ENCODE measurements at regions not wholly inside any gene's neighbourhood (a gene's known extent, or its start where the extent isn't known, plus 50 kb on each side); places are given as distances from the start of the nearest gene placed in this dataset.

GRCh38 chr6:165876588-165876987, 213.5 kb upstream of the PDE10A start:
- H3K27me3 ChIP-seq (ENCODE audit: insufficient read depth, low read length) = no peaks in the 10 kb centered on the region
- H3K4me3 ChIP-seq (ENCODE audit: low read length) = no peak overlapping the region
- no peak overlapping the region for H3K9ac ChIP-seq (ENCODE audit: low read depth, low read length)
- H3K9me3 ChIP-seq (ENCODE audit: insufficient read depth, low read depth, low read length) = no peaks in the 10 kb centered on the region
- no peaks in the 10 kb centered on the region for H3K4me1 ChIP-seq (ENCODE audit: insufficient read depth, low read length)
- H3K27ac ChIP-seq (ENCODE audit: low read length) = no peak overlapping the region
- H3K36me3 ChIP-seq (ENCODE audit: insufficient read depth, low read depth, low read length) = no peaks in the 10 kb centered on the region

GRCh38 chr6:165875946-165876345, 212.9 kb upstream of the PDE10A start:
- H3K27me3 ChIP-seq (ENCODE audit: insufficient read depth, low read length) = no peaks in the 10 kb centered on the region
- no peak overlapping the region for H3K27ac ChIP-seq (ENCODE audit: low read length)

GRCh38 chr6:165873976-165874375, 210.9 kb upstream of the PDE10A start:
- no peak overlapping the region for H3K9ac ChIP-seq (ENCODE audit: low read depth, low read length)
- H3K4me1 ChIP-seq (ENCODE audit: insufficient read depth, low read length) = no peaks in the 10 kb centered on the region
- H3K9me3 ChIP-seq (ENCODE audit: insufficient read depth, low read depth, low read length) = no peaks in the 10 kb centered on the region
- no peaks in the 10 kb centered on the region for H3K36me3 ChIP-seq (ENCODE audit: insufficient read depth, low read depth, low read length)
- H3K4me3 ChIP-seq (ENCODE audit: low read length) = no peak overlapping the region
- H3K27ac ChIP-seq (ENCODE audit: low read length) = no peak overlapping the region
- no peaks in the 10 kb centered on the region for H3K27me3 ChIP-seq (ENCODE audit: insufficient read depth, low read length)

More at GRCh38 chr6:165875946-165876345, 212.9 kb upstream of the PDE10A start:
- no peaks in the 10 kb centered on the region for H3K36me3 ChIP-seq (ENCODE audit: insufficient read depth, low read depth, low read length)
- no peak overlapping the region for H3K4me3 ChIP-seq (ENCODE audit: low read length)
- H3K9ac ChIP-seq (ENCODE audit: low read depth, low read length) = no peak overlapping the region
- no peaks in the 10 kb centered on the region for H3K4me1 ChIP-seq (ENCODE audit: insufficient read depth, low read length)
- no peaks in the 10 kb centered on the region for H3K9me3 ChIP-seq (ENCODE audit: insufficient read depth, low read depth, low read length)

- Histone ChIP-seq H3K9me3 (ENCODE audit: insufficient read depth, low read depth, low read length) (no peaks in the 10 kb centered on the region), H3K4me3 (ENCODE audit: low read length) (no peak overlapping the region), H3K27ac (ENCODE audit: low read length) (no peak overlapping the region), H3K9ac (ENCODE audit: low read depth, low read length) (no peak overlapping the region), H3K27me3 (ENCODE audit: insufficient read depth, low read length) (no peaks in the 10 kb centered on the region), H3K36me3 (ENCODE audit: insufficient read depth, low read depth, low read length) (no peaks in the 10 kb centered on the region), H3K4me1 (ENCODE audit: insufficient read depth, low read length) (no peaks in the 10 kb centered on the region)
Observed at GRCh38 chr6:165872811-165873210, 209.8 kb upstream of the PDE10A start.

GRCh38 chr6:165872311-165872710, 209.3 kb upstream of the PDE10A start:
- H3K4me3 ChIP-seq (ENCODE audit: low read length) = no peak overlapping the region
- H3K9me3 ChIP-seq (ENCODE audit: insufficient read depth, low read depth, low read length) = no peaks in the 10 kb centered on the region
- H3K27me3 ChIP-seq (ENCODE audit: insufficient read depth, low read length) = no peaks in the 10 kb centered on the region
- no peaks in the 10 kb centered on the region for H3K36me3 ChIP-seq (ENCODE audit: insufficient read depth, low read depth, low read length)
- no peak overlapping the region for H3K27ac ChIP-seq (ENCODE audit: low read length)
- no peaks in the 10 kb centered on the region for H3K4me1 ChIP-seq (ENCODE audit: insufficient read depth, low read length)
- H3K9ac ChIP-seq (ENCODE audit: low read depth, low read length) = no peak overlapping the region

- Histone ChIP-seq H3K9me3 (ENCODE audit: insufficient read depth, low read depth, low read length) (no peaks in the 10 kb centered on the region; the same call in 1 of the 2 replicates), H3K4me1 (ENCODE audit: insufficient read depth, low read length) (no peaks in the 10 kb centered on the region), H3K4me3 (ENCODE audit: low read length) (no peak overlapping the region), H3K27me3 (ENCODE audit: insufficient read depth, low read length) (no peaks in the 10 kb centered on the region), H3K36me3 (ENCODE audit: insufficient read depth, low read depth, low read length) (no peaks in the 10 kb centered on the region), H3K27ac (ENCODE audit: low read length) (no peak overlapping the region), H3K9ac (ENCODE audit: low read depth, low read length) (no peak overlapping the region)
Observed at GRCh38 chr6:165871571-165871970, 208.5 kb upstream of the PDE10A start.

- H3K9me3 ChIP-seq (ENCODE audit: insufficient read depth, low read depth, low read length) = no peaks in the 10 kb centered on the region; the same call in 1 of the 2 replicates
- H3K4me3 ChIP-seq (ENCODE audit: low read length) = no peak overlapping the region
- H3K36me3 ChIP-seq (ENCODE audit: insufficient read depth, low read depth, low read length) = no peaks in the 10 kb centered on the region
- no peak overlapping the region for H3K27ac ChIP-seq (ENCODE audit: low read length)
- H3K27me3 ChIP-seq (ENCODE audit: insufficient read depth, low read length) = no peaks in the 10 kb centered on the region
- no peak overlapping the region for H3K9ac ChIP-seq (ENCODE audit: low read depth, low read length)
- no peaks in the 10 kb centered on the region for H3K4me1 ChIP-seq (ENCODE audit: insufficient read depth, low read length)
Observed at GRCh38 chr6:165869526-165869925, 206.5 kb upstream of the PDE10A start.

- Histone ChIP-seq H3K9ac (ENCODE audit: low read depth, low read length) (no peak overlapping the region), H3K36me3 (ENCODE audit: insufficient read depth, low read depth, low read length) (no peaks in the 10 kb centered on the region), H3K9me3 (ENCODE audit: insufficient read depth, low read depth, low read length) (no peaks in the 10 kb centered on the region; the same call in 1 of the 2 replicates), H3K27ac (ENCODE audit: low read length) (no peak overlapping the region), H3K27me3 (ENCODE audit: insufficient read depth, low read length) (no peaks in the 10 kb centered on the region), H3K4me3 (ENCODE audit: low read length) (no peak overlapping the region), H3K4me1 (ENCODE audit: insufficient read depth, low read length) (no peaks in the 10 kb centered on the region; the same call in 1 of the 2 replicates)
Observed at GRCh38 chr6:165864925-165865324, 201.9 kb upstream of the PDE10A start.

- no peaks in the 10 kb centered on the region; the same call in 1 of the 2 replicates for H3K4me1 ChIP-seq (ENCODE audit: insufficient read depth, low read length)
- H3K9me3 ChIP-seq (ENCODE audit: insufficient read depth, low read depth, low read length) = no peaks in the 10 kb centered on the region; the same call in 1 of the 2 replicates
- H3K27ac ChIP-seq (ENCODE audit: low read length) = no peak overlapping the region
- H3K36me3 ChIP-seq (ENCODE audit: insufficient read depth, low read depth, low read length) = no peaks in the 10 kb centered on the region
- no peak overlapping the region for H3K9ac ChIP-seq (ENCODE audit: low read depth, low read length)
- H3K27me3 ChIP-seq (ENCODE audit: insufficient read depth, low read length) = no peaks in the 10 kb centered on the region
- no peak overlapping the region for H3K4me3 ChIP-seq (ENCODE audit: low read length)
Observed at GRCh38 chr6:165864218-165864617, 201.2 kb upstream of the PDE10A start.

GRCh38 chr6:165863801-165864200, 200.8 kb upstream of the PDE10A start:
- H3K36me3 ChIP-seq (ENCODE audit: insufficient read depth, low read depth, low read length) = no peaks in the 10 kb centered on the region
- H3K4me1 ChIP-seq (ENCODE audit: insufficient read depth, low read length) = no peaks in the 10 kb centered on the region; the same call in 1 of the 2 replicates
- H3K9ac ChIP-seq (ENCODE audit: low read depth, low read length) = no peak overlapping the region
- H3K4me3 ChIP-seq (ENCODE audit: low read length) = no peak overlapping the region
- no peaks in the 10 kb centered on the region; the same call in 1 of the 2 replicates for H3K9me3 ChIP-seq (ENCODE audit: insufficient read depth, low read depth, low read length)
- H3K27me3 ChIP-seq (ENCODE audit: insufficient read depth, low read length) = no peaks in the 10 kb centered on the region
- H3K27ac ChIP-seq (ENCODE audit: low read length) = no peak overlapping the region

- no peaks in the 10 kb centered on the region; the same call in 1 of the 2 replicates for H3K4me1 ChIP-seq (ENCODE audit: insufficient read depth, low read length)
- H3K27ac ChIP-seq (ENCODE audit: low read length) = no peak overlapping the region
- no peaks in the 10 kb centered on the region for H3K36me3 ChIP-seq (ENCODE audit: insufficient read depth, low read depth, low read length)
- no peak overlapping the region for H3K4me3 ChIP-seq (ENCODE audit: low read length)
- H3K27me3 ChIP-seq (ENCODE audit: insufficient read depth, low read length) = no peaks in the 10 kb centered on the region
- no peak overlapping the region for H3K9ac ChIP-seq (ENCODE audit: low read depth, low read length)
- no peaks in the 10 kb centered on the region; the same call in 1 of the 2 replicates for H3K9me3 ChIP-seq (ENCODE audit: insufficient read depth, low read depth, low read length)
Observed at GRCh38 chr6:165862813-165863212, 199.8 kb upstream of the PDE10A start.

- H3K4me3 ChIP-seq (ENCODE audit: low read length) = no peak overlapping the region
- H3K9me3 ChIP-seq (ENCODE audit: insufficient read depth, low read depth, low read length) = no peaks in the 10 kb centered on the region
- H3K27me3 ChIP-seq (ENCODE audit: insufficient read depth, low read length) = peaks cover 11% of the 10 kb centered on the region
- no peaks in the 10 kb centered on the region for H3K36me3 ChIP-seq (ENCODE audit: insufficient read depth, low read depth, low read length)
- H3K4me1 ChIP-seq (ENCODE audit: insufficient read depth, low read length) = no peaks in the 10 kb centered on the region; the same call in 1 of the 2 replicates
- no peak overlapping the region for H3K27ac ChIP-seq (ENCODE audit: low read length)
- H3K9ac ChIP-seq (ENCODE audit: low read depth, low read length) = no peak overlapping the region
Observed at GRCh38 chr6:165861226-165861625, 198.2 kb upstream of the PDE10A start.

All from iPS-20b (cell line).